ENCODE measurements at regions not wholly inside any gene's neighbourhood (a gene's known extent, or its start where the extent isn't known, plus 50 kb on each side); places are given as distances from the start of the nearest gene placed in this dataset.

DNA sequence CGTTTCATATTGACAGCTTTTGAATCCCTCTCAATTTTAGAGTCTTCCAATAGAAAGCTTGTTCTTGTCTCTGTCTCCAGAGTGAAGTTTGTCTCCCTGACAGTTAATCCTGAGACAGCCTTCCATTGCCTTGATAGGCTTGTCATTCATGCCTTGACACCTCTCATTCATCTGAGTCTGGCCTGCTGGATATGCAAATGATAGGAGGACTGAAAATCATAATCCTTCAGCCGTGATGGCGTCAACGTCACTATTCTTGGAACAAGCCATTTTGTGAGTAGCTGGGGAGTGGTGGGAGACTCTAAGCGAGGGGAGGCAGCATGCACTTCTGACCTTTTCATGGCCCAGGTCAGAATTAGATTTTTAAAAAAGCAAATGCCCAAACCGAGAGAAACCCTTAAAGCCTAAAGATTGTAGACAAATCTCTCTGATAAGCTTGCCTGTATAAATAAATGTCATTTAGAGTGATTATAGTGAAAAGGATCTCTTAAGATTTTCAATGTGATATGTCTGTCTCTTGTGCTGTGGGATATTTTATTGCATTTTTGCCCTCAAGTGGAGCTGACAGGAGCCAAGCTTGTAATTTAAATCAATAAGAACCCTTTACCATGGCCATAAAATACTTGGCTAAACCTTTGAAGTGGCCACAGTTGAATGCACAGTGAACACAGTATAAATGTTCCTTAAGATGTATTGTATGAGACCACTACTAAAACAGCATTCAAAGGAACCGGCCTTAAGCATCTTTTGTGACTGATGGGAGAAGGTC lies 148.8 kb downstream of the SNX10 start:
- no peaks in the 10 kb centered on the region; a peak in 1 of 22 replicates for H3K9me3 ChIP-seq (replicated peaks in 1 of 11)
- H3K4me3 ChIP-seq, result no peak overlapping the region
- no peak overlapping the region for H3K9ac ChIP-seq
- no peak overlapping the region for H3K27ac ChIP-seq
- H4K20me1 ChIP-seq, result no peaks in the 10 kb centered on the region
- TF ChIP-seq Cebpa-rat (IDR thresholded peaks at IDR 0.05), result no peak
- no peak overlapping the region for H3K4me2 ChIP-seq
- no peaks in the 10 kb centered on the region for H3K36me3 ChIP-seq
- no peaks in the 10 kb centered on the region for H3K27me3 ChIP-seq
- H3K4me1 ChIP-seq, result no peaks in the 10 kb centered on the region

DNA sequence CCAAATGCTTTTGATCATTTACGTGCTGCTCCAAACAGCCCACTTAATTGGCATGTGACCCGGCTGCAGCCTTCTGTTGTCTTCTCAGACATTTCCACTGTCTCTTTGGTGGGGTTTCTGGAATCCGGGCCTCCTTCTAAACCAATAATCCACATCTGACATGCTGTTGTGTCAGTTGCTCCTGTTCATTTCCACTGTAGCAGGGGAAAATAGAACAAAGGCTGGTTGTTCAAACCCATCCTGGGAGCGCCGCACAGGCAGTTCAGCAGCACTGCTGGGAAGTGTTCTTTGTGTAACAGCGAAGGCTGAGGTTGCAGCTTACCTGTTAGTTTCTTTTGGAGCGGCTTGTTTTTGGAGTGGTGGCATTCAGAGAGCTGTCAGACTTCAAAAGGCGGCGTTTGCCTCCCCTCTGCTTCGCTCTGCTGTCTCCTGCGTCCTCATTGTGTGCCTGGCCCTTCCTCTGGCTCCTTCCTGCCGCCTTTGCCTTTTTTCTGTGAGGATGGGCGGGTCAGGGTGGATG lies 149.4 kb downstream of the SNX10 start:
- no peak overlapping the region for H3K4me3 ChIP-seq
- no peaks in the 10 kb centered on the region for H3K4me1 ChIP-seq
- H4K20me1 ChIP-seq, result no peaks in the 10 kb centered on the region
- H3K27ac ChIP-seq, result no peak overlapping the region
- no peaks in the 10 kb centered on the region for H3K36me3 ChIP-seq
- H3K9me3 ChIP-seq (replicated peaks in 1 of 11), result no peaks in the 10 kb centered on the region; a peak in 2 of 22 replicates
- H3K9ac ChIP-seq, result no peak overlapping the region
- no peak for TF ChIP-seq Cebpa-rat (IDR thresholded peaks at IDR 0.05)
- no peaks in the 10 kb centered on the region for H3K27me3 ChIP-seq
- H3K4me2 ChIP-seq, result no peak overlapping the region

GRCh38 chr7:26441611-26442277 lies 150.1 kb downstream of the SNX10 start:
- H4K20me1 ChIP-seq, result no peaks in the 10 kb centered on the region
- H3K27me3 ChIP-seq, result no peaks in the 10 kb centered on the region
- no peak overlapping the region for H3K27ac ChIP-seq
- no peaks in the 10 kb centered on the region for H3K4me1 ChIP-seq
- no peak for TF ChIP-seq Cebpa-rat (IDR thresholded peaks at IDR 0.05)
- H3K9me3 ChIP-seq (replicated peaks in 1 of 11), result no peaks in the 10 kb centered on the region; a peak in 2 of 22 replicates
- H3K4me2 ChIP-seq, result no peak overlapping the region
- no peak overlapping the region for H3K4me3 ChIP-seq
- H3K36me3 ChIP-seq, result no peaks in the 10 kb centered on the region
- no peak overlapping the region for H3K9ac ChIP-seq

DNA sequence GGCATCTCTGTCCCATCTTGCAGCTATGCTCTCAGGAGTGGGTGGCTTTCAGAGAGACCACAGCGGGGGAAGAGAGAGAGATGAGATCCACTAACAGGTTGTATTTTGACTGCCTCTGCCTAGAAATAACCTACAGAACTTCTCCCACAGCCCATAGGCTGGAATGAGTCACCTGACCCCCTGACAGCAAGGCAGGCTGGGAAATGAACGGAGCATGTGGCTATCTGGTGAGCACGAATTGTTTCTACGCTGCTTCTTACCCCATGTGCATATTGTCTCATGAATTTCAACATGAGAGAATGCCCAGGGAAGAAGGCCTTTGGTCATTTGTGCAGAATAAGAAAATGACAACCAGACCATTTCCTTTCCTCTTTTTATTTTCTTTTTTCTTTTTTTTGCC lies 151.3 kb downstream of the SNX10 start:
- no peak for TF ChIP-seq Cebpa-rat (IDR thresholded peaks at IDR 0.05)
- no peak overlapping the region for H3K9ac ChIP-seq
- no peaks in the 10 kb centered on the region for H3K27me3 ChIP-seq
- no peaks in the 10 kb centered on the region; a peak in 2 of 22 replicates for H3K9me3 ChIP-seq (replicated peaks in 1 of 11)
- H4K20me1 ChIP-seq, result no peaks in the 10 kb centered on the region
- no peak overlapping the region for H3K27ac ChIP-seq
- no peaks in the 10 kb centered on the region for H3K36me3 ChIP-seq
- no peak overlapping the region for H3K4me3 ChIP-seq
- H3K4me2 ChIP-seq, result no peak overlapping the region
- no peaks in the 10 kb centered on the region for H3K4me1 ChIP-seq

- no peaks in the 10 kb centered on the region for H3K36me3 ChIP-seq
Measured at GRCh38 chr7:26443751-26444150, 152.1 kb downstream of the SNX10 start.

DNA sequence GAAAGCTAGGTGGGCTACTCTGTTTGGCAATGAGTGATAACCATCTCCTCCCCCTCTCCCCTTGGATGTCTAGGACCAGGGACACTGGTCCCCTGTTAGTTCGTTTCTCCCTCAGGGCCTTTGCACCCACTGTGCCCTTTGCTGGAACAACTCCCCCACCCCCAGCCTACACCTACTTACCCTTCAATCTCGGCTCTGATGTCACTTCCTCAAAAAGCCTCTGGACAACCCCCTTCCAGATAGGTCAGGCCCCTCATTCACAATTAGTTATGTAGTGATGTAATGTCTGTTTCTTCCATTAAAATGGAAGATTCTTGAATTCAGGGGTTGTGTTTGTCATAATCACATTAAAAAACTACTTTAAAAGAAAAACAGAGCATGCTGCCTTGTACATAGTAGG lies 152.9 kb downstream of the SNX10 start:
- H3K9ac ChIP-seq, result no peak overlapping the region
- H3K4me1 ChIP-seq, result 0 out of 20 replicates have a peak, but pooled peaks cover 0 to 3% (median 0%) of the 10 kb centered on the region in 10 experiments
- no peaks in the 10 kb centered on the region; a peak in 2 of 22 replicates for H3K9me3 ChIP-seq (replicated peaks in 1 of 11)
- H3K4me3 ChIP-seq, result no peak overlapping the region
- no peaks in the 10 kb centered on the region for H4K20me1 ChIP-seq
- no peaks in the 10 kb centered on the region for H3K36me3 ChIP-seq
- TF ChIP-seq Cebpa-rat (IDR thresholded peaks at IDR 0.05), result no peak
- H3K27ac ChIP-seq, result no peak overlapping the region
- no peaks in the 10 kb centered on the region for H3K27me3 ChIP-seq
- H3K4me2 ChIP-seq, result no peak overlapping the region

More at GRCh38 chr7:26443751-26444150, 152.1 kb downstream of the SNX10 start:
- Histone ChIP-seq H3K9me3 (replicated peaks in 1 of 11) (no peaks in the 10 kb centered on the region; a peak in 2 of 22 replicates), H4K20me1 (no peaks in the 10 kb centered on the region), H3K4me3 (no peak overlapping the region), H3K27me3 (no peaks in the 10 kb centered on the region), H3K4me2 (no peak overlapping the region), H3K4me1 (0 out of 20 replicates have a peak, but pooled peaks cover 0 to 3% (median 0%) of the 10 kb centered on the region in 10 experiments), H3K9ac (no peak overlapping the region), H3K27ac (no peak overlapping the region)
- no peak for TF ChIP-seq Cebpa-rat (IDR thresholded peaks at IDR 0.05)

- no peaks in the 10 kb centered on the region; a peak in 2 of 22 replicates for H3K9me3 ChIP-seq (replicated peaks in 1 of 11)
- H3K9ac ChIP-seq, result no peak overlapping the region
- H3K27me3 ChIP-seq, result no peaks in the 10 kb centered on the region
- TF ChIP-seq Cebpa-rat (IDR thresholded peaks at IDR 0.05), result no peak
- no peak overlapping the region for H3K27ac ChIP-seq
- no peak overlapping the region for H3K4me2 ChIP-seq
- H3K4me3 ChIP-seq, result no peak overlapping the region
- no peaks in the 10 kb centered on the region for H3K36me3 ChIP-seq
- no peaks in the 10 kb centered on the region for H4K20me1 ChIP-seq
- H3K4me1 ChIP-seq, result 0 out of 20 replicates have a peak, but pooled peaks cover 0 to 3% (median 0%) of the 10 kb centered on the region in 10 experiments
Measured at GRCh38 chr7:26447116-26447515, 155.5 kb downstream of the SNX10 start.

GRCh38 chr7:26449175-26450165 lies 157.8 kb downstream of the SNX10 start:
- H3K9me3 ChIP-seq (replicated peaks in 1 of 11), result no peaks in the 10 kb centered on the region; a peak in 1 of 22 replicates

More at GRCh38 chr7:26449175-26450165, 157.8 kb downstream of the SNX10 start:
- H3K9ac ChIP-seq, result no peak overlapping the region
- H3K27ac ChIP-seq, result no peak overlapping the region
- TF ChIP-seq Cebpa-rat (IDR thresholded peaks at IDR 0.05), result no peak
- peaks cover 0 to 7% (median 0%) of the 10 kb centered on the region in 10 experiments; a peak in 1 of 20 replicates for H3K4me1 ChIP-seq
- H3K27me3 ChIP-seq, result no peaks in the 10 kb centered on the region
- H3K36me3 ChIP-seq, result no peaks in the 10 kb centered on the region
- no peak overlapping the region for H3K4me3 ChIP-seq
- H3K4me2 ChIP-seq, result no peak overlapping the region
- no peaks in the 10 kb centered on the region for H4K20me1 ChIP-seq

All from BLaER1 treated with 17β-estradiol and CSF1 and Interleukin-3, amounts not matched to agents 10 nM and 100 nM (cell line).